Adrenal gland (tissue), 5 donors: ENCODE measurements at regions not wholly inside any gene's neighbourhood (a gene's known extent, or its start where the extent isn't known, plus 50 kb on each side); places are given as distances from the start of the nearest gene placed in this dataset.

ENCODE experiments used
- CTCF ChIP-seq, 6 experiments: fragments of 450-650 bp in 4 of 6; fragments of 200-600 bp in 2 of 6; sonication (generic) in 1 of 6; IDR thresholded peaks; 1 replicate in 5 of 6; 2 replicates in 1 of 6; pipeline versions ENCODE4 v1.5.1 to v1.8.0; 2016 to 2021; ENCODE audit warnings: antibody characterized with exemption in 6 of 6, mild to moderate bottlenecking in 2 of 6, moderate library complexity in 1 of 6
- POLR2A ChIP-seq, 2 donors: fragments of 450-650 bp; IDR thresholded peaks; one replicate each; pipeline ENCODE4 v1.6.1; 2017; ENCODE audit warnings: antibody characterized with exemption in 2 of 2, mild to moderate bottlenecking in 2 of 2, moderate library complexity in 1 of 2
- donor health status: DM: no; HTN: no; CAD: no.

GRCh38 chr10:129179245-129179971 lies 287.6 kb upstream of the MGMT start:
- TF ChIP-seq CTCF (IDR thresholded peaks at IDR 0.05) (no peak), POLR2A (IDR thresholded peaks at IDR 0.05) (no peak)
